ENCODE measurements at regions not wholly inside any gene's neighbourhood (a gene's known extent, or its start where the extent isn't known, plus 50 kb on each side); places are given as distances from the start of the nearest gene placed in this dataset.

GRCh38 chr3:124628863-124629262, 101.4 kb upstream of the UMPS start:
- H3K79me2 ChIP-seq, result no peaks in the 10 kb centered on the region
- H3K27me3 ChIP-seq (ENCODE audit: control insufficient read depth, insufficient read depth, low read length), result no peaks in the 10 kb centered on the region
- H3K27ac ChIP-seq, result no peak overlapping the region
- no peak overlapping the region for H3K4me2 ChIP-seq (ENCODE audit: low read length)
- no peak overlapping the region for H3K9ac ChIP-seq
- H3K4me3 ChIP-seq (ENCODE audit: low read depth, low read length), result no peak overlapping the region
- no peaks in the 10 kb centered on the region for H3K36me3 ChIP-seq (ENCODE audit: control insufficient read depth, insufficient read depth, low read length)
- peaks cover 7% of the 10 kb centered on the region for H3K4me1 ChIP-seq
- H2AFZ ChIP-seq, result no peak overlapping the region
- H3K9me3 ChIP-seq (ENCODE audit: control insufficient read depth, low read length), result no peaks in the 10 kb centered on the region
- no peak for TF ChIP-seq CTCF (IDR thresholded peaks at IDR 0.05)

DNA sequence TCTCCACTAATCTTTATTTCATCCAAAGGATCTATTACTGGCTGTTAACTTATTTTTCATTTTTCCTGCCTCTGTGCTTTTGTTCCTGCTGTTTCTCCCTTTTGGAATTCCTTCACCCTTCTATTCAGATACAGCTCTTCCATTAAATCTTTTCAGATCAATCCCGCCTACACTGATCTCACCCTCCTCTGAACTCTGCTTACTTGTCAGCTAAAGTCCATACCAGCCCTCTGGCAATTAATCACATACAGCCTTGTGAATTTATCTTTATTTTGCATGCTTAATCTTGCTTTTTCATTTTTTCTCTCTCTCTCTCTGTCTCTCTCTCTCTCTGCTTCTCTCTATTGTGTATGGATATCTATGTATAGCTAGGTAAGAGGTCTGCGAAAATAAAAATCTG, 100.8 kb upstream of the UMPS start:
- H3K4me3 ChIP-seq (ENCODE audit: low read depth, low read length), result no peak overlapping the region
- no peak for TF ChIP-seq CTCF (IDR thresholded peaks at IDR 0.05)
- no peak overlapping the region for H3K9ac ChIP-seq
- peaks cover 7% of the 10 kb centered on the region for H3K4me1 ChIP-seq
- no peak overlapping the region for H3K27ac ChIP-seq
- no peaks in the 10 kb centered on the region for H3K27me3 ChIP-seq (ENCODE audit: control insufficient read depth, insufficient read depth, low read length)
- no peaks in the 10 kb centered on the region for H3K79me2 ChIP-seq
- H3K9me3 ChIP-seq (ENCODE audit: control insufficient read depth, low read length), result no peaks in the 10 kb centered on the region
- no peaks in the 10 kb centered on the region for H3K36me3 ChIP-seq (ENCODE audit: control insufficient read depth, insufficient read depth, low read length)
- H2AFZ ChIP-seq, result no peak overlapping the region
- H3K4me2 ChIP-seq (ENCODE audit: low read length), result no peak overlapping the region

DNA sequence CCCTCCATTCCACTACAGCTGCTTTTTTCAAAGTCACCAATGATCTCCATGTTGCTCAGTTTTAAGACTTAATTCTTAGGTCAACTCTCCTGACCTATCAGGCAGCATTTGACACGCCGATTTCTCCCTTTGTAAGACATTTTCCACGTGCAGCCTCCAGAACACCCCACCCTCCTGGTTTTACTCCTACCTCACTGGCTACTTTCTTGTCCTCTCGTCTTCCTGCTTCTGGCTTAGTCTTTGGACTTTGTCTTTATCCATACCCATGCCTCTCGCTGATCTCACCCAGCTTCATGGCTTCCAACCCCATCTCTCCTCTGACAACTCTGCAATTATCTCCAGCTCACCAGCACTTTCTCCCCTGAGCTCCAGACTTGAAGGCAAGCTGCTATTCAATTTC, 99.3 kb upstream of the UMPS start:
- TF ChIP-seq CTCF (IDR thresholded peaks at IDR 0.05), result no peak
- H3K27ac ChIP-seq, result no peak overlapping the region

DNA sequence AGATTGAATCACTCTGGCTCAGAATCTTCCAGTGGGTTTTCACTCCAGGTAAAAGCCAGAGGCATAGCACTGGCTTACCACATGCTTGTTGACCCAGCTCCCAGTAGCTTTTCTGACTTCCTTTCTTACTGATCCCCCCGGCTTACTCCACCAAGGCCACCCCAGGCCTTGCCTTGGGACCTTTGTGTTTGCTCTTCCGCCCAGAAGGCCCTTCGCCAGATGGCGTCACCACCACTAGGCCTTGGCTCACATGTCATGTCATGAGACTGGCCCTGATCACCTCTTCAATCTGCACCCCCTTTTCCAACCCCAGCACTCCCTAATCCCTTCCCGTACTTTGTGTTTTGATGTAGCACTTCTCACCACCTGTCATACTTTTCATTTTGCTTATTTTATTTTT, 98.5 kb upstream of the UMPS start:
- H3K4me3 ChIP-seq (ENCODE audit: low read depth, low read length), result no peak overlapping the region
- no peak overlapping the region for H3K27ac ChIP-seq
- H3K9ac ChIP-seq, result no peak overlapping the region
- no peak overlapping the region for H2AFZ ChIP-seq
- H3K27me3 ChIP-seq (ENCODE audit: control insufficient read depth, insufficient read depth, low read length), result no peaks in the 10 kb centered on the region
- no peak overlapping the region for H3K4me2 ChIP-seq (ENCODE audit: low read length)
- H3K4me1 ChIP-seq, result peaks cover 7% of the 10 kb centered on the region
- H3K9me3 ChIP-seq (ENCODE audit: control insufficient read depth, low read length), result no peaks in the 10 kb centered on the region
- H3K79me2 ChIP-seq, result no peaks in the 10 kb centered on the region
- TF ChIP-seq CTCF (IDR thresholded peaks at IDR 0.05), result no peak
- no peaks in the 10 kb centered on the region for H3K36me3 ChIP-seq (ENCODE audit: control insufficient read depth, insufficient read depth, low read length)

More for the DNA sequence above, 99.3 kb upstream of the UMPS start:
- Histone ChIP-seq H3K27me3 (ENCODE audit: control insufficient read depth, insufficient read depth, low read length) (no peaks in the 10 kb centered on the region), H2AFZ (no peak overlapping the region), H3K79me2 (no peaks in the 10 kb centered on the region), H3K4me1 (peaks cover 7% of the 10 kb centered on the region), H3K4me2 (ENCODE audit: low read length) (no peak overlapping the region), H3K9ac (no peak overlapping the region), H3K36me3 (ENCODE audit: control insufficient read depth, insufficient read depth, low read length) (no peaks in the 10 kb centered on the region), H3K4me3 (ENCODE audit: low read depth, low read length) (no peak overlapping the region), H3K9me3 (ENCODE audit: control insufficient read depth, low read length) (no peaks in the 10 kb centered on the region)

DNA sequence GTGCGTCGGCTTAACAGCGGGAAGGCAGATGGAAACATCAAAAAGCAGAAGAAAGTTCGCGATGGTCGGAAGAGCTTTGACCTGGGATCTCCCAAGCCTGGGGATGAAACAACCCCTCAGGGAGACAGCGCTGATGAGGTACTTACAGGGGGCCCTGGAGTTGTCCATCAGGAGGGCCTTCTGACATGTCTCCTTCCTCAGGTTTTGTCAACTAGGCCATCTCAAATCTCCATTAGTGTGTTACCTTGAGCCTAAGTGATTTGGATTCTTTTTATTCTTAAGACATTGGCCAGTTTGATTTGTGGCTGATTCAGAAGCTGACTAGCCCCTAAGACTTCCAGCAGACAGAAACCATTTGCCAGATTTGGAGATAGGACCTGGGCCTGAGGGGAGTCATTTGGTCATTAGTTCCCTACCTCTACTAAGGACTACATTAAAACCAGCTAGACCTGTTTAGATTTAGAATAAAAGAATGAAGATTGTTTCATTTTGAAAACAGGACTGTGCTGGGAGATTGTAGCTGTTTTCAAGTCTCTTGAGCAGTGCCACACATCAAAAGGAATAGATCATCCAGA, 97.6 kb upstream of the UMPS start:
- H3K9me3 ChIP-seq (ENCODE audit: control insufficient read depth, low read length), result no peaks in the 10 kb centered on the region
- no peaks in the 10 kb centered on the region for H3K36me3 ChIP-seq (ENCODE audit: control insufficient read depth, insufficient read depth, low read length)
- H3K4me2 ChIP-seq (ENCODE audit: low read length), result no peak overlapping the region
- TF ChIP-seq CTCF (IDR thresholded peaks at IDR 0.05), result no peak
- no peak overlapping the region for H3K9ac ChIP-seq
- H3K4me1 ChIP-seq, result no peaks in the 10 kb centered on the region
- H3K27me3 ChIP-seq (ENCODE audit: control insufficient read depth, insufficient read depth, low read length), result no peaks in the 10 kb centered on the region
- H3K4me3 ChIP-seq (ENCODE audit: low read depth, low read length), result no peak overlapping the region
- no peak overlapping the region for H3K27ac ChIP-seq
- H2AFZ ChIP-seq, result no peak overlapping the region
- no peaks in the 10 kb centered on the region for H3K79me2 ChIP-seq

All from parathyroid adenoma (tissue), 2 donors.